ENCODE measurements at regions not wholly inside any gene's neighbourhood (a gene's known extent, or its start where the extent isn't known, plus 50 kb on each side); places are given as distances from the start of the nearest gene placed in this dataset.
"Not testable (repeated sequence)": the region's sequence is repeated elsewhere in the genome, so short reads cannot be mapped to it uniquely, and the experiment has no call there.

DNA sequence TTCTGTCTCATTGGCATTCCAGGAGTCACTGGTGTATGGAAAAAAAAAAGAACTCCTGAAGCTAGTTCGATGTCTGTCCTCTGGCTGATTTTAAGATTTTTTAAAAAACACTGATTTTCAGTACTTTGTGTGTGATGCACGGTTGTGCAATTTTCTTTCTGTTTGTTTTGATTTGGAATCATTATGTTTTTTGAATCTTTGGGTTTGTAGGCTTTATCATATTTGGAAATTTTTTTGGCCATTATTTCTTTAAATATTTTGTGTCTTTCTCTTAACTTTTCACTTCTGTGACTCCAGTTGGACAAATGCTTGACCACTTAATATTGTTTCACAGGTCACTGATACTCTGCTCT lies 327.2 kb downstream of the BCKDHB start:
- Histone ChIP-seq H3K4me1 (peaks cover 10% of the 10 kb centered on the region), H3K27me3 (no peaks in the 10 kb centered on the region), H3K4me3 (no peak overlapping the region), H3K36me3 (no peaks in the 10 kb centered on the region), H3K9me3 (no peaks in the 10 kb centered on the region), H3K27ac (no peak overlapping the region)
- TF ChIP-seq CTCF (IDR thresholded peaks at IDR 0.05) (no peak), POLR2A (IDR thresholded peaks at IDR 0.05) (no peak), POLR2AphosphoS5 (IDR thresholded peaks at IDR 0.05; ENCODE audit: insufficient read depth in 1 of 2, low read depth in 1 of 2) (no peak)
- no peak for DNase-seq (ENCODE audit: extremely low spot score in 2 of 2)
- intact Hi-C loops (cut with DNase I) = no loop called here

GRCh38 chr6:80433010-80433672 lies 326.7 kb downstream of the BCKDHB start:
- TF ChIP-seq POLR2AphosphoS5 (IDR thresholded peaks at IDR 0.05; ENCODE audit: insufficient read depth in 1 of 2, low read depth in 1 of 2) (no peak), POLR2A (IDR thresholded peaks at IDR 0.05) (no peak), CTCF (IDR thresholded peaks at IDR 0.05) (no peak)
- Histone ChIP-seq H3K36me3 (no peaks in the 10 kb centered on the region), H3K27ac (no peak overlapping the region), H3K4me1 (peaks cover 5% of the 10 kb centered on the region), H3K4me3 (no peak overlapping the region), H3K9me3 (no peaks in the 10 kb centered on the region), H3K27me3 (no peaks in the 10 kb centered on the region)
- no peak for DNase-seq (ENCODE audit: extremely low spot score in 2 of 2)
- intact Hi-C loops (cut with DNase I) = no loop called here

GRCh38 chr6:80425089-80425823 lies 318.8 kb downstream of the BCKDHB start:
- intact Hi-C loops (cut with DNase I) = no loop called here
- TF ChIP-seq POLR2AphosphoS5 (IDR thresholded peaks at IDR 0.05; ENCODE audit: insufficient read depth in 1 of 2, low read depth in 1 of 2) (no peak), POLR2A (IDR thresholded peaks at IDR 0.05) (no peak), CTCF (IDR thresholded peaks at IDR 0.05) (no peak)
- Histone ChIP-seq H3K27me3 (no peaks in the 10 kb centered on the region), H3K4me1 (no peaks in the 10 kb centered on the region), H3K27ac (no peak overlapping the region), H3K36me3 (no peaks in the 10 kb centered on the region), H3K9me3 (peaks cover 13% of the 10 kb centered on the region), H3K4me3 (no peak overlapping the region)
- DNase-seq (ENCODE audit: extremely low spot score in 2 of 2) = no peak

- no peak overlapping the region for H3K4me3 ChIP-seq
- no peak for DNase-seq (ENCODE audit: extremely low spot score in 2 of 2)
- H3K4me1 ChIP-seq = no peaks in the 10 kb centered on the region
- no peak overlapping the region for H3K27ac ChIP-seq
- H3K36me3 ChIP-seq = no peaks in the 10 kb centered on the region
- H3K27me3 ChIP-seq = no peaks in the 10 kb centered on the region
- H3K9me3 ChIP-seq = no peaks in the 10 kb centered on the region
- intact Hi-C loops (cut with DNase I) = no loop called here
- TF ChIP-seq POLR2A (IDR thresholded peaks at IDR 0.05) (no peak), POLR2AphosphoS5 (IDR thresholded peaks at IDR 0.05; ENCODE audit: insufficient read depth in 1 of 2, low read depth in 1 of 2) (no peak), CTCF (IDR thresholded peaks at IDR 0.05) (no peak)
Observed at GRCh38 chr6:80411486-80411885, 305.0 kb downstream of the BCKDHB start.

- not testable (repeated sequence) for H3K9me3 ChIP-seq, H3K27ac ChIP-seq
Observed at GRCh38 chr6:80407976-80408375, 301.5 kb downstream of the BCKDHB start.

More at GRCh38 chr6:80407976-80408375, 301.5 kb downstream of the BCKDHB start:
- DNase-seq (ENCODE audit: extremely low spot score in 2 of 2); H3K4me1 ChIP-seq; H3K4me3 ChIP-seq; H3K36me3 ChIP-seq; H3K27me3 ChIP-seq; intact Hi-C loops (cut with DNase I): not testable (repeated sequence)
